Vagina (tissue), 2 donors: ENCODE measurements at regions not wholly inside any gene's neighbourhood (a gene's known extent, or its start where the extent isn't known, plus 50 kb on each side); places are given as distances from the start of the nearest gene placed in this dataset.

ENCODE experiments used
- CTCF ChIP-seq, 3 experiments: fragments of 450-650 bp in 2 of 3; fragments of 200-600 bp in 1 of 3; sonication (generic) in 1 of 3; IDR thresholded peaks; one replicate each; pipeline ENCODE4 v1.5.1; 2017 to 2019; ENCODE audit warnings: antibody characterized with exemption in 3 of 3, mild to moderate bottlenecking in 2 of 3, moderate library complexity in 2 of 3
- POLR2A ChIP-seq, 2 donors: fragments of 450-650 bp; IDR thresholded peaks; one replicate each; pipeline ENCODE4 v1.6.1; 2017; ENCODE audit warnings: antibody characterized with exemption in 2 of 2, mild to moderate bottlenecking in 2 of 2, moderate library complexity in 2 of 2
- POLR2AphosphoS5 ChIP-seq, 2 donors: sonication (generic); formaldehyde crosslinking; IDR thresholded peaks; one replicate each; pipeline ENCODE4 v1.9.0; 2017; ENCODE audit warnings: antibody characterized with exemption in 2 of 2, mild to moderate bottlenecking in 2 of 2, low read depth in 1 of 2; ENCODE audit not compliant: insufficient read depth in 1 of 2

- TF ChIP-seq POLR2A (IDR thresholded peaks at IDR 0.05): no peak
- TF ChIP-seq POLR2AphosphoS5 (IDR thresholded peaks at IDR 0.05; ENCODE audit: insufficient read depth in 1 of 2, low read depth in 1 of 2): no peak
- no peak for TF ChIP-seq CTCF (IDR thresholded peaks at IDR 0.05)
Observed at GRCh38 chr5:121239951-121240350, 611.7 kb upstream of the FTMT start.
